ENCODE measurements at regions not wholly inside any gene's neighbourhood (a gene's known extent, or its start where the extent isn't known, plus 50 kb on each side); places are given as distances from the start of the nearest gene placed in this dataset.

DNA sequence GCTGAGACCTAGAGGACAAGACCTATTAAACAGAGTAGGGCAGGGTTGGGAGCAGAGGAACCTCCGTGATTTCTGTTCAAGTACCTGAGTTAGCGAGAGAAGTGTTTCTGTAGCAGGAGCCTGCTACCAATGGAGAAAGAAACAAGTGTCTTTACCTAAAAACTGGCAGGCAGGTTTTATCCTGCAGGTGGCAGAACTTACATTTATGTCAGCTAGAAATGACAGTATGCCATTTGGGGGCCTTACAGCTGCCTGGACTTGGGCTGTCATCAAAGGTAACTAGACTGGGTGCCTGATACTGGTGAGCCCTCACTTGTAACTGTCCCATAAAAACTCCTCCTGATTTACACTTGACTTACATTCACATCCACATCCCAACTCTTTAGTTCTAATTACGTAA lies 185.3 kb upstream of the MIR17HG start:
- no peak for TF ChIP-seq ZNF530 (tag by site-specific recombination; IDR thresholded peaks at IDR 0.05; ENCODE audit: low read depth)
- no peak for TF ChIP-seq ZNF792 (tag by site-specific recombination; IDR thresholded peaks at IDR 0.05)
- no peak for TF ChIP-seq ZNF558 (tag by site-specific recombination; IDR thresholded peaks at IDR 0.05)
- TF ChIP-seq, protein P1, sequence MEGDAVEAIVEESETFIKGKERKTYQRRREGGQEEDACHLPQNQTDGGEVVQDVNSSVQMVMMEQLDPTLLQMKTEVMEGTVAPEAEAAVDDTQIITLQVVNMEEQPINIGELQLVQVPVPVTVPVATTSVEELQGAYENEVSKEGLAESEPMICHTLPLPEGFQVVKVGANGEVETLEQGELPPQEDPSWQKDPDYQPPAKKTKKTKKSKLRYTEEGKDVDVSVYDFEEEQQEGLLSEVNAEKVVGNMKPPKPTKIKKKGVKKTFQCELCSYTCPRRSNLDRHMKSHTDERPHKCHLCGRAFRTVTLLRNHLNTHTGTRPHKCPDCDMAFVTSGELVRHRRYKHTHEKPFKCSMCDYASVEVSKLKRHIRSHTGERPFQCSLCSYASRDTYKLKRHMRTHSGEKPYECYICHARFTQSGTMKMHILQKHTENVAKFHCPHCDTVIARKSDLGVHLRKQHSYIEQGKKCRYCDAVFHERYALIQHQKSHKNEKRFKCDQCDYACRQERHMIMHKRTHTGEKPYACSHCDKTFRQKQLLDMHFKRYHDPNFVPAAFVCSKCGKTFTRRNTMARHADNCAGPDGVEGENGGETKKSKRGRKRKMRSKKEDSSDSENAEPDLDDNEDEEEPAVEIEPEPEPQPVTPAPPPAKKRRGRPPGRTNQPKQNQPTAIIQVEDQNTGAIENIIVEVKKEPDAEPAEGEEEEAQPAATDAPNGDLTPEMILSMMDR (tag by site-specific recombination; IDR thresholded peaks at IDR 0.05) = no peak
- no peak for TF ChIP-seq ZNF138 (tag by site-specific recombination; IDR thresholded peaks at IDR 0.05; ENCODE audit: borderline replicate concordance)
- TF ChIP-seq, protein P2, sequence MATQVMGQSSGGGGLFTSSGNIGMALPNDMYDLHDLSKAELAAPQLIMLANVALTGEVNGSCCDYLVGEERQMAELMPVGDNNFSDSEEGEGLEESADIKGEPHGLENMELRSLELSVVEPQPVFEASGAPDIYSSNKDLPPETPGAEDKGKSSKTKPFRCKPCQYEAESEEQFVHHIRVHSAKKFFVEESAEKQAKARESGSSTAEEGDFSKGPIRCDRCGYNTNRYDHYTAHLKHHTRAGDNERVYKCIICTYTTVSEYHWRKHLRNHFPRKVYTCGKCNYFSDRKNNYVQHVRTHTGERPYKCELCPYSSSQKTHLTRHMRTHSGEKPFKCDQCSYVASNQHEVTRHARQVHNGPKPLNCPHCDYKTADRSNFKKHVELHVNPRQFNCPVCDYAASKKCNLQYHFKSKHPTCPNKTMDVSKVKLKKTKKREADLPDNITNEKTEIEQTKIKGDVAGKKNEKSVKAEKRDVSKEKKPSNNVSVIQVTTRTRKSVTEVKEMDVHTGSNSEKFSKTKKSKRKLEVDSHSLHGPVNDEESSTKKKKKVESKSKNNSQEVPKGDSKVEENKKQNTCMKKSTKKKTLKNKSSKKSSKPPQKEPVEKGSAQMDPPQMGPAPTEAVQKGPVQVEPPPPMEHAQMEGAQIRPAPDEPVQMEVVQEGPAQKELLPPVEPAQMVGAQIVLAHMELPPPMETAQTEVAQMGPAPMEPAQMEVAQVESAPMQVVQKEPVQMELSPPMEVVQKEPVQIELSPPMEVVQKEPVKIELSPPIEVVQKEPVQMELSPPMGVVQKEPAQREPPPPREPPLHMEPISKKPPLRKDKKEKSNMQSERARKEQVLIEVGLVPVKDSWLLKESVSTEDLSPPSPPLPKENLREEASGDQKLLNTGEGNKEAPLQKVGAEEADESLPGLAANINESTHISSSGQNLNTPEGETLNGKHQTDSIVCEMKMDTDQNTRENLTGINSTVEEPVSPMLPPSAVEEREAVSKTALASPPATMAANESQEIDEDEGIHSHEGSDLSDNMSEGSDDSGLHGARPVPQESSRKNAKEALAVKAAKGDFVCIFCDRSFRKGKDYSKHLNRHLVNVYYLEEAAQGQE (tag by site-specific recombination; IDR thresholded peaks at IDR 0.05) = no peak
- TF ChIP-seq ZNF561 (tag by site-specific recombination; IDR thresholded peaks at IDR 0.05; ENCODE audit: borderline replicate concordance) = no peak
- TF ChIP-seq OVOL3 (tag by site-specific recombination; IDR thresholded peaks at IDR 0.05) = no peak
- TF ChIP-seq, protein P3, sequence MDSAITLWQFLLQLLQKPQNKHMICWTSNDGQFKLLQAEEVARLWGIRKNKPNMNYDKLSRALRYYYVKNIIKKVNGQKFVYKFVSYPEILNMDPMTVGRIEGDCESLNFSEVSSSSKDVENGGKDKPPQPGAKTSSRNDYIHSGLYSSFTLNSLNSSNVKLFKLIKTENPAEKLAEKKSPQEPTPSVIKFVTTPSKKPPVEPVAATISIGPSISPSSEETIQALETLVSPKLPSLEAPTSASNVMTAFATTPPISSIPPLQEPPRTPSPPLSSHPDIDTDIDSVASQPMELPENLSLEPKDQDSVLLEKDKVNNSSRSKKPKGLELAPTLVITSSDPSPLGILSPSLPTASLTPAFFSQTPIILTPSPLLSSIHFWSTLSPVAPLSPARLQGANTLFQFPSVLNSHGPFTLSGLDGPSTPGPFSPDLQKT (IDR thresholded peaks at IDR 0.05; ENCODE audit: borderline replicate concordance, low read depth, low read length) = no peak

All from HEK293 (cell line).